Gastrocnemius medialis (tissue), 4 donors: ENCODE measurements at regions not wholly inside any gene's neighbourhood (a gene's known extent, or its start where the extent isn't known, plus 50 kb on each side); places are given as distances from the start of the nearest gene placed in this dataset.

Experiments used
- CTCF ChIP-seq, 5 experiments: fragments of 450-650 bp in 3 of 5; fragments of 200-600 bp in 2 of 5; sonication (generic) in 2 of 5; IDR thresholded peaks in 4 of 5; conservative IDR thresholded peaks in 1 of 5; 1 replicate in 4 of 5; 2 replicates in 1 of 5; pipeline ENCODE4 v1.5.1; 2016 to 2019; ENCODE audit warnings: antibody characterized with exemption in 5 of 5, mild to moderate bottlenecking in 3 of 5, moderate library complexity in 3 of 5
- POLR2A ChIP-seq, 2 donors: fragments of 450-650 bp; IDR thresholded peaks; one replicate each; pipeline ENCODE4 v1.6.1; 2017; ENCODE audit warnings: antibody characterized with exemption in 2 of 2, mild to moderate bottlenecking in 2 of 2, moderate library complexity in 2 of 2

DNA sequence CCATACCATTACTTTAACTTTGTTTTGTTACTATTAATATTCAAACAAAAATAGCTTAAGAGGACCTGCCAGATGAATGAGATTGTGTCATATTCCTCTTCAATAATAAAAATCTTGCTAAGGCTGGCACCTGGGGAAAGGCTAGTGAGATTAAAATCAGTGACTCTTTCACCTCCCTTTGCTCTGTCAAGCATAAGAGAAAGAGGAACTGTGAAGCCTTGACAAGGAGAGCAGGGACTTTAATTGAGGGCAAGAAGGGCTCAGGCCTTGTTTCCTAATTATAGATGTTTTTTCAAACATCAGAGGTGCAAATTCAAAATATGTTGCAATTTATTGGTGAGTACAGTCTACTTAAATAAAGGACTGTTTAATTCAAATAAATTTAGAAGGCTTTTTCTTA lies 91.7 kb downstream of the SPATA31D1 start:
- TF ChIP-seq CTCF (IDR thresholded peaks at IDR 0.05 in 4 of 5, conservative IDR thresholded peaks at IDR 0.05 in 1 of 5): no peak
- TF ChIP-seq POLR2A (IDR thresholded peaks at IDR 0.05): no peak
